ENCODE measurements at regions not wholly inside any gene's neighbourhood (a gene's known extent, or its start where the extent isn't known, plus 50 kb on each side); places are given as distances from the start of the nearest gene placed in this dataset.

DNA sequence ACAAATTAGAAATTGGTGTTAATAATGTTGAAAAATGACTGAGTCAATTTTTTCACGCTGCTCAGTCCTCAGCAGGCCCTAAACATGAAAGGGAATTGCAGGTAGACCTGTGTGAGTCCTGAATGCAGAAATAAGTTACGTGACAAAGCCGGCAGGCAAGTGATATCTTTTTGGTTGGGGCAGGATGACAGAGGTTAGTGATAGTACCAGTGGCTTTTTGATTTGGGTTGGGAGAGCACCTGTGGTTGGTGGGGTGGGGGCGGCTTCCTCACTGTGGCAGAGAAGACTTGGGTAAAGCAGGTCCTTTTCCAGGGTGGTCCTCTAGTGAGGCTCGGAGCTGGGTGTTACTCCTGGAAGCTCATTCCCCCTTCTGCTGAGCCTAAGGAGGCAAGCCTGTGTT is 164.7 kb downstream of the TMEM167A start:
- ChIA-PET POLR2A (no interaction called here), CTCF (no interaction called here), RAD21 (ENCODE audit: low non-redundant PET in 1 of 2, low total read pairs in 2 of 2, uncharacterized antibody in 2 of 2, unreplicated experiment in 2 of 2) (no interaction called here)
- H3K9me3 ChIP-seq (ENCODE audit: control insufficient read depth in 1 of 2, insufficient read depth in 1 of 2, low read depth in 1 of 2, low read length in 2 of 2): peaks cover 0 to 20% of the 10 kb centered on the region in 2 experiments; a peak in 1 of 4 replicates
- BruUV-seq (replicated peaks): no TSS peak
- H3K27ac ChIP-seq (ENCODE audit: low read depth, low read length): no peak overlapping the region
- no peaks in the 10 kb centered on the region for H3K9me2 ChIP-seq (ENCODE audit: insufficient read depth)
- H3K36me3 ChIP-seq (ENCODE audit: control insufficient read depth in 1 of 2, insufficient read depth in 2 of 2, low read length in 2 of 2): peaks cover 0 to 37% of the 10 kb centered on the region in 2 experiments; a peak in 2 of 4 replicates
- H3K4me1 ChIP-seq (ENCODE audit: control insufficient read depth in 1 of 2, insufficient read depth in 2 of 2, low read length in 2 of 2): no peaks in the 10 kb centered on the region
- H2AFZ ChIP-seq (ENCODE audit: low read depth, low read length, poor library complexity, severe bottlenecking): no peak overlapping the region
- no peak overlapping the region for H3K9ac ChIP-seq (ENCODE audit: low read length)
- intact Hi-C loops (cut with micrococcal nuclease): loop anchor here (10.0 kb wide), 2 partner anchors 268 to 558 kb away; no protein-coding TSS in a partner anchor
- H3K4me2 ChIP-seq (ENCODE audit: low read length): no peak overlapping the region
- no peaks in the 10 kb centered on the region for H4K20me1 ChIP-seq (ENCODE audit: insufficient read depth)
- TF ChIP-seq FOSL1 (IDR thresholded peaks at IDR 0.05; ENCODE audit: low read depth): no peak
- no peak for TF ChIP-seq SP1 (IDR thresholded peaks at IDR 0.05; ENCODE audit: low read depth)
- TF ChIP-seq ATF3 (IDR thresholded peaks at IDR 0.05): no peak
- TF ChIP-seq ZFX (IDR thresholded peaks at IDR 0.05): no peak
- TF ChIP-seq POLR2A (IDR thresholded peaks at IDR 0.05; ENCODE audit: borderline replicate concordance, extremely low read depth, insufficient read depth, insufficient read length): no peak
- TF ChIP-seq, protein P1, sequence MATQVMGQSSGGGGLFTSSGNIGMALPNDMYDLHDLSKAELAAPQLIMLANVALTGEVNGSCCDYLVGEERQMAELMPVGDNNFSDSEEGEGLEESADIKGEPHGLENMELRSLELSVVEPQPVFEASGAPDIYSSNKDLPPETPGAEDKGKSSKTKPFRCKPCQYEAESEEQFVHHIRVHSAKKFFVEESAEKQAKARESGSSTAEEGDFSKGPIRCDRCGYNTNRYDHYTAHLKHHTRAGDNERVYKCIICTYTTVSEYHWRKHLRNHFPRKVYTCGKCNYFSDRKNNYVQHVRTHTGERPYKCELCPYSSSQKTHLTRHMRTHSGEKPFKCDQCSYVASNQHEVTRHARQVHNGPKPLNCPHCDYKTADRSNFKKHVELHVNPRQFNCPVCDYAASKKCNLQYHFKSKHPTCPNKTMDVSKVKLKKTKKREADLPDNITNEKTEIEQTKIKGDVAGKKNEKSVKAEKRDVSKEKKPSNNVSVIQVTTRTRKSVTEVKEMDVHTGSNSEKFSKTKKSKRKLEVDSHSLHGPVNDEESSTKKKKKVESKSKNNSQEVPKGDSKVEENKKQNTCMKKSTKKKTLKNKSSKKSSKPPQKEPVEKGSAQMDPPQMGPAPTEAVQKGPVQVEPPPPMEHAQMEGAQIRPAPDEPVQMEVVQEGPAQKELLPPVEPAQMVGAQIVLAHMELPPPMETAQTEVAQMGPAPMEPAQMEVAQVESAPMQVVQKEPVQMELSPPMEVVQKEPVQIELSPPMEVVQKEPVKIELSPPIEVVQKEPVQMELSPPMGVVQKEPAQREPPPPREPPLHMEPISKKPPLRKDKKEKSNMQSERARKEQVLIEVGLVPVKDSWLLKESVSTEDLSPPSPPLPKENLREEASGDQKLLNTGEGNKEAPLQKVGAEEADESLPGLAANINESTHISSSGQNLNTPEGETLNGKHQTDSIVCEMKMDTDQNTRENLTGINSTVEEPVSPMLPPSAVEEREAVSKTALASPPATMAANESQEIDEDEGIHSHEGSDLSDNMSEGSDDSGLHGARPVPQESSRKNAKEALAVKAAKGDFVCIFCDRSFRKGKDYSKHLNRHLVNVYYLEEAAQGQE (IDR thresholded peaks at IDR 0.05; ENCODE audit: low read depth): no peak
- TF ChIP-seq EGR1 (IDR thresholded peaks at IDR 0.05; ENCODE audit: low read depth): no peak
- no peak for TF ChIP-seq ZNF274 (IDR thresholded peaks at IDR 0.05; ENCODE audit: low read depth, low read length)
- TF ChIP-seq TCF7L2 (IDR thresholded peaks at IDR 0.05; ENCODE audit: borderline replicate concordance, extremely low read depth, insufficient read depth, insufficient read length): no peak
- TF ChIP-seq YY1 (IDR thresholded peaks at IDR 0.05; ENCODE audit: extremely low read depth, insufficient replicate concordance, low read depth, low read length): no peak
- no peak for TF ChIP-seq JUND (IDR thresholded peaks at IDR 0.05)
- TF ChIP-seq CBX3 (IDR thresholded peaks at IDR 0.05; ENCODE audit: low read depth): no peak
- no peak for TF ChIP-seq EZH2phosphoT487 (IDR thresholded peaks at IDR 0.05; ENCODE audit: borderline replicate concordance)
- no peak for TF ChIP-seq SIN3A (IDR thresholded peaks at IDR 0.05; ENCODE audit: low read depth)
- no peak for TF ChIP-seq EZH2 (IDR thresholded peaks at IDR 0.05)
- TF ChIP-seq SRF (IDR thresholded peaks at IDR 0.05; ENCODE audit: low read depth): no peak
- TF ChIP-seq RAD21 (IDR thresholded peaks at IDR 0.05; ENCODE audit: low read depth): no peak
- no peaks in the 10 kb centered on the region for H3K27me3 ChIP-seq (ENCODE audit: insufficient read depth, low read length)
- no peak overlapping the region for H3K4me3 ChIP-seq (replicated peaks in 1 of 2; ENCODE audit: low read depth in 1 of 2, low read length in 2 of 2)
- DNase-seq (ENCODE audit: low read depth, low spot score) (no peak), ATAC-seq (0 out of 2 replicates have a peak, but pooled peaks have one; percentile 3)
- peaks cover 6% of the 10 kb centered on the region; the same call in 1 of the 2 replicates for H3K79me2 ChIP-seq (ENCODE audit: insufficient read depth, low read length)
